ENCODE measurements at regions not wholly inside any gene's neighbourhood (a gene's known extent, or its start where the extent isn't known, plus 50 kb on each side); places are given as distances from the start of the nearest gene placed in this dataset.

DNA sequence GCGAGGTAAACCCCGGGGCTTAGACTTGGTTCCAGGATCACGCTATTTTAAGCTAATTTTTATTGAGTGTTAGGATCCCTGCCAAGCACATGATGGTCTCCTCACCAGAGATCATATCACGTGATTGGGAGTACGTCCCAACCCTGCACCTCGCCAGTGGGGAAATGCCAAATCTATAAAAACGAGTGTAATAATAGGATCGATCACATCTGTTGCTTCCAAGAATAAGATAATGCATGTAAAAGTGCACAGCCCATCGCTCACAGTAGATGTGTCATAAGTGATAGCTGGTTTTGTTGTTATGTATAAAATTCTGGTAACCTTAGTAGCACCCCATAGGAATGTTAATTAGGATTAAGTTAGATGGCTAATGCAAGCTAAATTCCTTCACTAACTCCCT, 581.0 kb upstream of the TMEM132C start:
- H3K4me1 ChIP-seq (ENCODE audit: control insufficient read depth in 5 of 5, insufficient read depth in 5 of 5, low read length in 5 of 5), result no peaks in the 10 kb centered on the region
- H3K27ac ChIP-seq (ENCODE audit: low read depth in 1 of 2, low read length in 1 of 2), result no peak overlapping the region
- no peaks in the 10 kb centered on the region for H3K36me3 ChIP-seq (ENCODE audit: control insufficient read depth in 4 of 4, insufficient read depth in 4 of 4, low read length in 4 of 4)

DNA sequence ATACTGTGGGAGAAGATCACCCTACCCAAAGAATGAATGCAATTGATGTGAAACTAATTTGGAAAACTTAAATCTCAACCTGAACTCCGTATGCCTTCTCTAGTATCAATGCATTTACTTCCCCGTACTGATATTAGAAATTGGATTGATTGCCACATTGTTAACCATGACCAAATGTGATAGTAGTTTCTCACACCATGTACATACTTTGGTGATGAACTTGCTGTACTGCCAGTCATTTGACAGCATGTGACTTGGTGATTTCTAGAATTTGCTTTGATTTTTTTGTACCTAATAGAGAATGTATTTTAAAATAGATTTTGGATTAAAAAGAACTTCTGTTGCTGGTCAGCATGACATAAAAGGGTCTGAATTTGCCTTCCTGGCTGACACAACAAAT, 579.8 kb upstream of the TMEM132C start:
- ATAC-seq (ENCODE audit: insufficient read depth, low FRiP score) (no peak), DNase-seq (no peak)
- no peaks in the 10 kb centered on the region for H3K4me1 ChIP-seq (ENCODE audit: control insufficient read depth in 5 of 5, insufficient read depth in 5 of 5, low read length in 5 of 5)
- no peak overlapping the region for H3K4me3 ChIP-seq
- 29 to 58% methylated on average over 2 of the region's 2 CpGs for WGBS, 2 donors
- H3K9ac ChIP-seq (ENCODE audit: insufficient read depth in 1 of 2, low read length in 2 of 2), result no peak overlapping the region
- no peaks in the 10 kb centered on the region for H3K27me3 ChIP-seq (ENCODE audit: control insufficient read depth in 3 of 3, insufficient read depth in 3 of 3, low read length in 2 of 3)
- no peak overlapping the region for H3K27ac ChIP-seq (ENCODE audit: low read depth in 1 of 2, low read length in 1 of 2)
- H3K36me3 ChIP-seq (ENCODE audit: control insufficient read depth in 4 of 4, insufficient read depth in 4 of 4, low read length in 4 of 4), result no peaks in the 10 kb centered on the region
- H3K9me3 ChIP-seq (ENCODE audit: control insufficient read depth in 4 of 4, insufficient read depth in 3 of 4, low read length in 3 of 4), result peaks cover 0 to 2% (median 0%) of the 10 kb centered on the region in 4 donors
- TF ChIP-seq, protein P1, sequence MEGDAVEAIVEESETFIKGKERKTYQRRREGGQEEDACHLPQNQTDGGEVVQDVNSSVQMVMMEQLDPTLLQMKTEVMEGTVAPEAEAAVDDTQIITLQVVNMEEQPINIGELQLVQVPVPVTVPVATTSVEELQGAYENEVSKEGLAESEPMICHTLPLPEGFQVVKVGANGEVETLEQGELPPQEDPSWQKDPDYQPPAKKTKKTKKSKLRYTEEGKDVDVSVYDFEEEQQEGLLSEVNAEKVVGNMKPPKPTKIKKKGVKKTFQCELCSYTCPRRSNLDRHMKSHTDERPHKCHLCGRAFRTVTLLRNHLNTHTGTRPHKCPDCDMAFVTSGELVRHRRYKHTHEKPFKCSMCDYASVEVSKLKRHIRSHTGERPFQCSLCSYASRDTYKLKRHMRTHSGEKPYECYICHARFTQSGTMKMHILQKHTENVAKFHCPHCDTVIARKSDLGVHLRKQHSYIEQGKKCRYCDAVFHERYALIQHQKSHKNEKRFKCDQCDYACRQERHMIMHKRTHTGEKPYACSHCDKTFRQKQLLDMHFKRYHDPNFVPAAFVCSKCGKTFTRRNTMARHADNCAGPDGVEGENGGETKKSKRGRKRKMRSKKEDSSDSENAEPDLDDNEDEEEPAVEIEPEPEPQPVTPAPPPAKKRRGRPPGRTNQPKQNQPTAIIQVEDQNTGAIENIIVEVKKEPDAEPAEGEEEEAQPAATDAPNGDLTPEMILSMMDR (IDR thresholded peaks at IDR 0.05; ENCODE audit: control extremely low read depth, extremely low read depth), result no peak

More for the DNA sequence above, 581.0 kb upstream of the TMEM132C start:
- H3K4me3 ChIP-seq, result no peak overlapping the region
- ATAC-seq (ENCODE audit: insufficient read depth, low FRiP score) (no peak), DNase-seq (no peak)
- no peaks in the 10 kb centered on the region for H3K27me3 ChIP-seq (ENCODE audit: control insufficient read depth in 3 of 3, insufficient read depth in 3 of 3, low read length in 2 of 3)
- no peak overlapping the region for H3K9ac ChIP-seq (ENCODE audit: insufficient read depth in 1 of 2, low read length in 2 of 2)
- 75 to 76% methylated on average over 9 of the region's 9 CpGs for WGBS, 2 donors
- TF ChIP-seq, protein P1 (IDR thresholded peaks at IDR 0.05; ENCODE audit: control extremely low read depth, extremely low read depth), result no peak
- peaks cover 0 to 2% (median 0%) of the 10 kb centered on the region in 4 donors for H3K9me3 ChIP-seq (ENCODE audit: control insufficient read depth in 4 of 4, insufficient read depth in 3 of 4, low read length in 3 of 4)

DNA sequence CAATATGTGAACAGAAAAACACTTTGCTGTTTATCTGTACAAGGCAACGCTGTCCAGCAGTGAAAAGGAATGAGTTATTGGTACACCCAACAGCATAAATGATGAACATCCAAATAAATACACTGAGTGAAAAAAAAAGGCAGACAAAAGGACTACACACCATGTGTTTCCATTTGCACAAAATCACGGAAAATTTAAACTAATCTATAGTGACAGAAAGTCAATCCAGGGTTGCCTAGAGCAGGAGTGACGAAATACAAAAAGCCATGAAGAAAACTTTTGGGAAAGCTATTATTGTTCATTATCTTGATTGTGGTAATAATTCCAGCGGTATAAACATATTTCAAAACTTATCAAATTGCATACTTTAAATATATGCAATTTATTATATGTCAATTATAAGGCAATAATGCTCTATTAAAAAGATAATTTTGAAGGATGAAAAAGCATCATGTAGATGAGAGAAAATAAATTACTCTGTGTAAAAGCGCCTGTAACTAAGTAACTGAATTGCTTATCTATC, 578.0 kb upstream of the TMEM132C start:
- peaks cover 0 to 4% (median 0%) of the 10 kb centered on the region in 3 donors for H3K27me3 ChIP-seq (ENCODE audit: control insufficient read depth in 3 of 3, insufficient read depth in 3 of 3, low read length in 2 of 3)
- 82 to 84% methylated on average over 5 of the region's 5 CpGs for WGBS, 2 donors
- no peak for ATAC-seq (ENCODE audit: insufficient read depth, low FRiP score)
- H3K27ac ChIP-seq (ENCODE audit: low read depth in 1 of 2, low read length in 1 of 2), result no peak overlapping the region
- no peak for DNase-seq
- no peaks in the 10 kb centered on the region for H3K9me3 ChIP-seq (ENCODE audit: control insufficient read depth in 4 of 4, insufficient read depth in 3 of 4, low read length in 3 of 4)
- TF ChIP-seq, protein P1 (IDR thresholded peaks at IDR 0.05; ENCODE audit: control extremely low read depth, extremely low read depth), result no peak
- H3K4me3 ChIP-seq, result no peak overlapping the region
- no peaks in the 10 kb centered on the region for H3K36me3 ChIP-seq (ENCODE audit: control insufficient read depth in 4 of 4, insufficient read depth in 4 of 4, low read length in 4 of 4)
- H3K4me1 ChIP-seq (ENCODE audit: control insufficient read depth in 5 of 5, insufficient read depth in 5 of 5, low read length in 5 of 5), result no peaks in the 10 kb centered on the region
- no peak overlapping the region for H3K9ac ChIP-seq (ENCODE audit: insufficient read depth in 1 of 2, low read length in 2 of 2)

DNA sequence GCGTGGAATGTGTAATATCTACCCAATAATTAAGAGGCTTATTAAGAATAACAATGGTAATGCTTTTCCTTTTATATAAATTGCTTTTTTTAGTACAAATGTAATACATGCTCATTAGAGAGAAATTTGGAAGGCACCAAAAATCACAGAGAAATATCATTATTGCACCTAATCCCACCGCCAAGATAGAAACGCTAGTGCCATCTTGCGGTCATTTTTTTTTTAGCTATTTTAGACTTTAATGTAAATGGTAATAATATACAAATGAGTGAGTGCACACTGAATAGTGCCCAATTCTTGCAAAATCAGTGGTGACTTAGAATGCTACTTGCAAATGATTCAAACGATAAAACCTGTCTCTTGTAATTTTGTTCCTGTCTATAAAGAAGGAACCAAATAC, 576.8 kb upstream of the TMEM132C start:
- no peaks in the 10 kb centered on the region for H3K9me3 ChIP-seq (ENCODE audit: control insufficient read depth in 4 of 4, insufficient read depth in 3 of 4, low read length in 3 of 4)
- H3K27ac ChIP-seq (ENCODE audit: low read depth in 1 of 2, low read length in 1 of 2), result no peak overlapping the region
- H3K9ac ChIP-seq (ENCODE audit: insufficient read depth in 1 of 2, low read length in 2 of 2), result no peak overlapping the region
- H3K27me3 ChIP-seq (ENCODE audit: control insufficient read depth in 3 of 3, insufficient read depth in 3 of 3, low read length in 2 of 3), result peaks cover 0 to 4% (median 0%) of the 10 kb centered on the region in 3 donors
- ATAC-seq (ENCODE audit: insufficient read depth, low FRiP score), result no peak
- DNase-seq, result peak in 2 of 3 donors; percentile 2 to 4
- TF ChIP-seq, protein P1 (IDR thresholded peaks at IDR 0.05; ENCODE audit: control extremely low read depth, extremely low read depth), result no peak
- WGBS, 2 donors, result 45 to 64% methylated on average over 5 of the region's 5 CpGs
- H3K4me3 ChIP-seq, result no peak overlapping the region
- no peaks in the 10 kb centered on the region for H3K4me1 ChIP-seq (ENCODE audit: control insufficient read depth in 5 of 5, insufficient read depth in 5 of 5, low read length in 5 of 5)
- H3K36me3 ChIP-seq (ENCODE audit: control insufficient read depth in 4 of 4, insufficient read depth in 4 of 4, low read length in 4 of 4), result no peaks in the 10 kb centered on the region
